ENCODE measurements at regions not wholly inside any gene's neighbourhood (a gene's known extent, or its start where the extent isn't known, plus 50 kb on each side); places are given as distances from the start of the nearest gene placed in this dataset.

DNA sequence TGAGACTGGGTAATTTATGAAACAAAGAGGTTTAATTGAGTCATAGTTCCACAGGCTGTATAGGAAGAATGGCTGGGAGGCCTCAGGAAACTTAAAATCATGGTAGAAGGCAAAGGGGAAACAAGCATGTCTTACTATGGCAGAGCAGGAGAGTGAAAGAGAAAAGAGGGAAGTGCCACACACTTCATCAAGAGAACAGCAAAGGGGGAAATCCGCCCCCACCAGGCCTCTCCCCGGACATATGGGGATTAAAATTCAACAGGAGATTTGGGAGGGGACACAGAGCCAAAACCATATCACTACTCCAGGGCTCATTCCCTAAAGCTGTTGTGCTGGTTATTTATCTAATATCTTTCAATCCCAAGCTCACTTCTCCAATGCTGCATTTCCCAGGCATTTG lies 50.2 kb upstream of the NR3C1 start:
- peaks cover 3% of the 10 kb centered on the region for H3K9me3 Mint-ChIP-seq
- no peak for ATAC-seq
- no peaks in the 10 kb centered on the region for H3K27me3 Mint-ChIP-seq
- no peak overlapping the region for H3K4me3 Mint-ChIP-seq
- H3K36me3 Mint-ChIP-seq = no peaks in the 10 kb centered on the region
- H3K4me1 Mint-ChIP-seq = peaks cover 17% of the 10 kb centered on the region
- no peak overlapping the region for H3K27ac Mint-ChIP-seq

Data from stimulated activated memory B cell treated with anti-CD40 and anti-IgM and Interleukin-4, amounts not matched to agents 10 μg/mL and 1 μg/mL and 100 μg/mL, for 72 hours (primary cell).